ENCODE measurements at regions not wholly inside any gene's neighbourhood (a gene's known extent, or its start where the extent isn't known, plus 50 kb on each side); places are given as distances from the start of the nearest gene placed in this dataset.
A peak's percentile ranks its signal among the peaks of the same experiment; 100 is the strongest.
"Not testable (repeated sequence)": the region's sequence is repeated elsewhere in the genome, so short reads cannot be mapped to it uniquely, and the experiment has no call there.

DNA sequence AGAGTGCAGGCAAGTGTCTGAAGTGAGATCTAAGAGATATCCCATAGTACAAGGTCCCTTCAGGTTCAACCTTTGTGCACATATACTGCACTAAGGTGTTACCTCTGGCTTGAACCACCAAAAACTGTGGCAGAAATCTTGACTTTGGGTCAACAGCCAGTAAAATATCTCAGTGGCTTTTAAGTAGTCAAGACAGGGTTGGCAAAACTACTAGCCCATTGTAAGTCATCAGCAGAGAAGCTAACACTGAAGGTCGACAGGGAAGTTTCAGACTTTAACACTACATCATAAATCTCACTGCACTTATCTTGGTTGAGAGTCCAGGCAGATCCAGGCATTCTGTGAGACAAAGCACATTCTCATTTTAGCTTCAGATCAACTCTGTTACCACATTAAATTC lies 1684.7 kb downstream of the HACE1 start:
- no peak for DNase-seq (ENCODE audit: low read depth in 2 of 2)

- DNase-seq (ENCODE audit: low read depth in 2 of 2), result no peak
Measured at GRCh38 chr6:103167345-103168071, 1692.2 kb downstream of the HACE1 start.

DNA sequence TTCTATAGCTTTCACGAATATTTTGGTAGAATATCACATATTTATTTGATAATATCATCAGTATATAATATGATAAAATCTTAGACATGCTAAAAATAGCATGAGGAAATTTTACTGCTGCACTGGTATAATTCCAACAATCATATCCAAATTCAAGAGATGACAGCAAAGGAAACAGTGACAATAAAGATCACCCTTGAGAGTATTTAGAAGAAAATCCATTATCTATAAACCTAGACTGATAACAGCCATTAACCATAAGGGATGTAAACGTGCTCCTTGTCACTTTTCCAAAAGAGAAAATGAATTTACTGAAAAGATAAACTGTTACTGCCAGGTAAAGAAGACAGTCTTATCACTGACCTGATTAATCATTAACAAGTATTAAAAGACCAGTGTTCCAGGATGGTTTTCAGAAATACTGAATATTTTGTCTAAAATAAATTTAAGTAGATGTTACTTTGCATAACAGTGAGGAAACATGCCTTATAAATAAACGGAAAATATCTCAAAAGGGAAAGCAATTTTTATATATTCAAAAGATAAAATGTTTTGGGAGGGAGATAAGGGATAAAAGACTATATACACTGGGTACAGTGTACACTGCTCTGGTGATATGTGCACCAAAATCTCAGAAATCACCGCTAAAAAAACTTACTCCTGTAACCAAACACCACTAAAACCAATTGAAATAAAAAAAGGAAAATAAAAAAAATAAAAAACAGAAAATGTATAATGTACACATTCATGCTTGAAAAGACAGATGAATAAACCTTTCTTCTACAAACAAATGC lies 1704.7 kb downstream of the HACE1 start:
- DNase-seq (ENCODE audit: low read depth in 2 of 2), result no peak

DNA sequence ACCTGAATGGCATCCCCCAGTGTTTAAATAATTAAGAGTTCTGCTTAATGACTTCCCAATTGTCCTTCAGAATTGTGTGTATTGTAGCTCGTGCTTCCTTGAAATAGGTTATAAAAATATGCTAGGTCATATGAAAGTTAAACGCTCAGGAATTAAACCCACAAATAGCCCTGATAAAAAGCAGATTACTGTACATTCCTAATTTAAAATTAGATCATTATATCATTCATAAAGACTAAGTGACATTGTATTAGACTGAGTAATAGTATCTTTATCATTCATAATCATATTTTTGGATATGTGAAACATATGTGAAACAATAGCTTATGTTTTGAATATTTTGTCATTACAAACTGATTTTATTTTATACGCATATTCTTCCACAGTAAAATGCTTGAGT lies 1706.7 kb downstream of the HACE1 start:
- DNase-seq (ENCODE audit: low read depth in 2 of 2), result no peak

DNA sequence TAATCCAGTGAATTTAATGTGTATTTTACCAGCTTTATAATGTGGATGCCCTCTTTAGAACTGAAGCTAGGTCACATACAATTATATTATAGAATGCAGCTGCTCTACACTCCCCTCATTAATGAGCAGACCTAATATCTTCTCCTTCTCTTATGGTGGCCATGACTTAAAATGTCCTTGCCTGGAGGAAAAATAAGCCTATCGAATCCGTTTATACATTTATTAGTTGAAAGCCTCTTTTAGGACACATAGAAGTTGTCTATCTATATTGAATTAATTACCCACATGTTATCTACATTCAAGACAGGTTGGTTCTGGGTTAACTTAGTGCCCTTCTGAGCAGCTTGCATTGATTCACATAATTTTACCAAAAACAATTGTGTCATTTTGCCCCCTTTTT lies 1716.8 kb downstream of the HACE1 start:
- DNase-seq (ENCODE audit: low read depth in 2 of 2), result no peak

GRCh38 chr6:103140308-103141027 lies 1719.3 kb downstream of the HACE1 start:
- no peak for DNase-seq (ENCODE audit: low read depth in 2 of 2)

DNA sequence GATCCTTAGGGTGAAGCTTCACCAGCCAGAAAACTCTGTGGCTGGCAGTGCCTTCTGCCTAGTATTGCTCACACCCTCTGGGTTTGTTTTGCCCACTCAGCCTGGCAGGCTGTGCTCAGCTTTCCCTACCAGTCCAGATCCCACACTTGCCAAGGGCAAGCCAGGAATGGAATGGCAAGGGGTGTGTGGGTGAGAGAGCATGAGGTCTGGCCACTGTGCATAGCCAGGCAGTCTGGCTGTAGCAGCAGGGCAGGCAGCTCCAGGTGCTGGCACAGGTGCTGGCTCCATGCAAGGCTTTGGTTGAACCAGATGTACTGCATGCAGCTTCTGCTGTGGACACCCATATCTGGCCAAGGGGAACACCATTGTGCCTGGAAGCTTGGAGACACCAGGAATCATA lies 1720.3 kb downstream of the HACE1 start:
- DNase-seq (ENCODE audit: low read depth in 2 of 2), result no peak

DNA sequence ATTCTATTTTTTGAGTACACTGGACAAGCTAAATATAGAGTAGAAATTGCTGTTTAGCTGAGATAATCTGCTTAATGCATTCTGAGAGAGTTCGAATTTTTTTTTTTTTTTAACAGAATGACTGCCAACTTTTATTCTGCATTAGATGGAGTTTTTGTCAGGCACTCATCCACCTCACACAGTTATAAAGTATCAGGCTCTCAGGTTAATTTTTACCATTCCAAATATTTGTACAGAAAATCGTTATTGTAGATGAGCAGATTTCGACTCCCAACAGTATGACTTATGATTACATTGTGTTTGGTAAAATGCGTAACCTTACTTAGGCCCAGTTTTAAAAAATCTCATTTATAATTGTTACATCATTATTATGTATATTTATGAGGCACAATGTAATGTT lies 1731.0 kb downstream of the GRIK2 start:
- DNase-seq (ENCODE audit: low read depth in 2 of 2), result no peak

DNA sequence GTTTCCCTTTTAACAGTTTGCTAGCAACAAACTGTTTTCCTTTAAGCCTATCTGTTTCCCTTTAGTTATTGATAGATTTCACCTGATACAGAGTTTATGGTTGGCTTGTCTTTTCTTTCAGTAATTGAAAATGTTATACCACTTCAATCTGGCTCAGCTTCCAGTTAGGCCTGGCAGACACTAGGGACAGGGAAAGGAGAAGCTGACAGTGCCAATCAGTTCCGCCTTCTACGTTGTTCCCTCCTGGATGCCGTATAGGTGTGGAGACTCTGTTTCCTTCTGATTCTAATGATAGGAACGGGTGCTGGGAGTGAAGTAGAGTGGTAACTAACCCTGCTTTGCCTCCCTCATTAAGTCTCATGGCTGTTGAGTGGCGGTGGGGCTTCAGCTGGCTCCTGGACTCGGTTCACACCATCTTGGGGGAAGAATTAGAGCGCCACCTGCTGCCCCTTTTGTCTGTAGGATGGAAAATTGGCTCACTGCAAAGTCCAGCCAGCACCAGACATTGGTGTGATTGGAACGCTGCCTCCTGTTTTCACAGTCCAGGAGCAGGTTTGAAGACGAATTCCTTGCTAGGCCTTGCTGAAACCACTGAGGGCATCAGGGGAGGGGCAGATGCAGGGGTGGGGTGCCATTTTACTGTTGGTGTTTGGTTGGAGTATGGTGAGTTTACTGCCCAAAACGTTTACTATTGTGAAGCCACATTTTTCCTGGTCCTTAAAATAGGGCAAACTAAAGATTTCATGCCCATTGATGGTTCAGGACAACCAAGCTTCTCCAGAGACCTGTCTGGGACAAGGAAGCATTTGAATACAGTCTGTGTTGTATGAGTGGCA lies 1729.5 kb downstream of the GRIK2 start:
- DNase-seq (ENCODE audit: low read depth in 2 of 2), result peak; percentile 14 to 16

- no peak for DNase-seq (ENCODE audit: low read depth in 2 of 2)
Measured at GRCh38 chr6:103119056-103119455, 1725.5 kb downstream of the GRIK2 start.

DNA sequence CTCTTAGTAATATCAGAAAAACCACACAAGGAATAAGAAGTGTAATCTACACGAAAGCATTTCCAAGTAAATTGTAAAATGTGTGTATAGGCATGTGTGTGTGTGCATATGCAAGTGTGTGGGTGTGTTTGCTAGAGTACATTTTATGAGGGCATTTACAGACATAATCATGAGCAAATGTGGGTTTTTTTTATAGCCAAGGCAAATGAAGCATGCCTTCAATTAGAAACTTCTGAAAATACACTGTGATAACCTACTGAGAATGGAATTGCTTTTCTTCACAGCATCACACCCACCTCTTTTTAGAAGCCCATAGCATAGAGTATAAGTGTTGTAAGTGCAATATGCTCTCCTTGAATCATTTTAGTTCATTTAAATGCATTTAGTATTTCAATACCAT lies 1721.1 kb downstream of the GRIK2 start:
- DNase-seq (ENCODE audit: low read depth in 2 of 2), result no peak

DNA sequence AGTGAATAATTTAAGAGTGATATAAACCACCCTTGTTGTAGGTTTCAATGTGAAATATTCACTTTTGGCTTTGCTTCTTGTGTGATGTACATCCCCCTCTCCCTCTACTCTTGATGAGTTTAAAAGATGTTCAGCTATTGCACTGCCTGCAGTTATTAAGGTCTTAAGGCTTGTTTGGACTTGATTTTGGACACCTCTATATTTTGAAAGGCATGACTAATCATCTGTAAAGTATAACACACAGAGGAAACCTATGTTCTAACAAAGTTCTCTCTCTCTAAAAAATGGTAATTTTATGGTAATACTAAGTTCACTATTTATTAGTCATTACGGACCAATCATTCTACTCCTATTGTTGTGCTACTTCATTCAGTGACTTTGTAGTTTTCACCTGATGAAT lies 1719.9 kb downstream of the GRIK2 start:
- no peak for DNase-seq (ENCODE audit: low read depth in 2 of 2)

DNA sequence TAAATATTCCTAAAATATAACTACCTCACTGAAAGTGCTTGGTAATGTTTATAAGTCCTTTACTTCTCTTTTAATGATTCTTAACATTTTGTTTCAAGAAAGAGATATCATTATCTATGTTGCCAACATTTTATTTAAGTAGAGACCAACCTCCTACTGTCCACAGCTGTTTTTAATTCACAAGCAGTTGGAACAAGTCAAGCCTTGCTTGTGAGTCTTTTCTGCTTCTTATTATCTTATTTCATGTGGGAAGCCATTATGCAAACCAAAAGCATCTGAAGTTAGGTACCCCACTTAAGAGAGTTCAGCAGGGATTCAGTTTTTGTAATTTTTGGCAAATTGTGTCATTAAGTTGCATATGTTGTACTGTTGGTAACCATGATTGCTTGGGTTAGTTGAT lies 1714.5 kb downstream of the GRIK2 start:
- DNase-seq (ENCODE audit: low read depth in 2 of 2), result no peak

GRCh38 chr6:103105686-103106085 lies 1712.2 kb downstream of the GRIK2 start:
- no peak for DNase-seq (ENCODE audit: low read depth in 2 of 2)

GRCh38 chr6:103101267-103101666 lies 1707.8 kb downstream of the GRIK2 start:
- no peak for DNase-seq (ENCODE audit: low read depth in 2 of 2)

GRCh38 chr6:103092414-103092813 lies 1698.9 kb downstream of the GRIK2 start:
- DNase-seq (ENCODE audit: low read depth in 2 of 2), result not testable (repeated sequence)

GRCh38 chr6:103085801-103086200 lies 1692.3 kb downstream of the GRIK2 start:
- DNase-seq (ENCODE audit: low read depth in 2 of 2), result no peak

GRCh38 chr6:103081876-103082630 lies 1688.5 kb downstream of the GRIK2 start:
- no peak for DNase-seq (ENCODE audit: low read depth in 2 of 2)

DNA sequence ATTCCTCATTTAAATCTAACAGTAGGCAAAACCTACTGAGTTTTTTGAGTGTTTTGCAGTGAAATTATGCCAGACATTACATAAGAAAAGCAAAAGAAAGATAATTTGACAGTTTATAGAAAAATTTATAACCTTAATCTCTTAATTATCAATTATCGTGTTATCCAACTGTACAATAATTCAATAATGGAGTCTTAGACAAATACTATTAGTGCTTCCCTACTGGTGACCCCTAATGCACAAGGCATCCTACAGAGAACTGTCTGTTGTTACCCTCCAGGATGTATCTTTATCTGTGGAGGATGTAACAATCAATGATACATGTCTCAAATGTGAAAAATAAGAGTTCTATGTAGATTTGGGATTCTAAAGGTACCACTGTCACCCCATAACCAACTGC lies 1687.6 kb downstream of the GRIK2 start:
- no peak for DNase-seq (ENCODE audit: low read depth in 2 of 2)

DNA sequence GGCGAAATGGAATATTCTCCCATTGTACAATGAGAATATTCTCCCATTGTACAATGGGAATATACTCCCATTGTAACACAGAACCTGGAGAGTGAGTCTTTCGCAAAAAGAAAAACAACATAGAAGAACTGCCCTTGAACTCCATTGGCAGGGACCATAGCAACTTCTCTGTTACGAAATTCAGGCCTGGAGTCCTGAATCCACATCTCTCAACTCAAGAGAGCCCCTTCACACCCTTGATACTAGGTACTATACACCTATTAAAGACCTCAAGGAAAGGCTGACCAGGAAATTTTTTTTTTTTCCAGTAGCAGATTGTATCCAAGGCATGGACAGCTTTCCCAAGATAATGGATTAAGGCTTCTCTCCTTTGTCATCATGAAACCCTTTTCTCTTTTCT lies 1687.0 kb downstream of the GRIK2 start:
- DNase-seq (ENCODE audit: low read depth in 2 of 2), result no peak

GRCh38 chr6:103079867-103080266 lies 1686.4 kb downstream of the GRIK2 start:
- DNase-seq (ENCODE audit: low read depth in 2 of 2), result no peak
